ENCODE measurements at regions not wholly inside any gene's neighbourhood (a gene's known extent, or its start where the extent isn't known, plus 50 kb on each side); places are given as distances from the start of the nearest gene placed in this dataset.
A peak's percentile ranks its signal among the peaks of the same experiment; 100 is the strongest.
"Not testable (repeated sequence)": the region's sequence is repeated elsewhere in the genome, so short reads cannot be mapped to it uniquely, and the experiment has no call there.

DNA sequence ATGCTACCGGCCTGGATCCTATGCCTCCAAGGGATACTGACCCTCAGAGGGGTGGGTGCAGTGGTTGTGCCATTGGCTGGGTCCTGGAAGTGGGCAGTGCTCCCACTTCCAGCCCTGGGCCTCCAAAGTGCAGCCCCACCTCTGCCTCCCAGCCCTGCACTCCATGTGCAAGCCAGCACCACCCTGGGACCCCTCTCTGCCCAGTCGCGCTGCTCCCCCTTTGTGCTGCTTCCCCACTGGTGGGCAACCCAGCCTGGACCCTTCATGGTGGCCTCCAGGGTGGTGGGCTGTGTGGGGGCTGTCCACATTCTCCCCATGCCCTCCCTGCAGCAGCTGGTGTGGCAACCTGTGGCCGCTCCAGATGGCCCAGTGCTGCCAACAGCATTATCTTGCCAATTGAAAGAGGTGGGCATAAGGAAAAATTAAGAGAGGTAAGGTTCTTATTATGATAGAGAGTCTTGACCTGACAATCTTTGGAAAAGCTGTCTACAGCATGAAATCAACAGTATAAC, 309.7 kb downstream of the GUCY2F start:
- no peak for DNase-seq (ENCODE audit: low read depth)

- DNase-seq (ENCODE audit: low read depth), result peak; percentile 31
Observed at GRCh38 chrX:109155161-109155560, 326.7 kb downstream of the GUCY2F start.

GRCh38 chrX:109144173-109144572, 337.7 kb downstream of the GUCY2F start:
- DNase-seq (ENCODE audit: low read depth), result not testable (repeated sequence)

DNA sequence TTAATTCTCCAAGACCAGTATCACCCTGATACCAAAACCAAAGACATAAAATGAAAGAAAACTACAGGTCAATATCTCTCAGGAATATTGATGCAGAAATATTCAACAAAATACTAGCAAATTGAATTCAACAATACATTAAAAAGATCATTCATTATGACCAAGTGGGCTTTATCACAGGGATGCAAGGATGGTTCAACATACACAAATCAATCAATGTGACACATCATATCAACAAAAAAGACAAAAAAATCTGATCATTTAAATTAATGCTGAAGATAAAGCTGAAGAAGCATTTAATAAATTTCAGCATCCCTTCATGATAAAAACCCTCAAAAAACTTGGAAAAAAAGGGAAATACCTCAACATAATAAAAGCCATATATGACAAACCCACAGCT, 341.4 kb downstream of the GUCY2F start:
- DNase-seq (ENCODE audit: low read depth), result no peak

DNA sequence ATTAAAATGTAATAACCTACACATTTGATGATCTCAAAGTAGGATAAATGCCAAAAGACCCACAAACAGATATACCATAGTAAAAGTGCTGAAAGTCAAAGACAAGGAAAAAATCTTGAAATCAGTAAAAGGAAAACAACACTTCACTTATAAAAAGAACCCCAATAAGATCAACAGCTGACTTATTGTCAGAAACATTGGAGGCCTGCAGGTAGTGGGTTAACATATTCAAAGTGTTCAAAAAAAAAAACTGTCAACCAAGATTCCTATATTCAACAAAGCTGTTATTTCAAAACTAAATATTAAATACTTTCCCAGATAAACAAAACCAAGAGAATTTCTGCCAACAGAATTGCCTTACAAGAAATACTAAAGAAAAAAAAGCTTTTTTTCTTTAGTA, 347.1 kb downstream of the GUCY2F start:
- no peak for DNase-seq (ENCODE audit: low read depth)

DNA sequence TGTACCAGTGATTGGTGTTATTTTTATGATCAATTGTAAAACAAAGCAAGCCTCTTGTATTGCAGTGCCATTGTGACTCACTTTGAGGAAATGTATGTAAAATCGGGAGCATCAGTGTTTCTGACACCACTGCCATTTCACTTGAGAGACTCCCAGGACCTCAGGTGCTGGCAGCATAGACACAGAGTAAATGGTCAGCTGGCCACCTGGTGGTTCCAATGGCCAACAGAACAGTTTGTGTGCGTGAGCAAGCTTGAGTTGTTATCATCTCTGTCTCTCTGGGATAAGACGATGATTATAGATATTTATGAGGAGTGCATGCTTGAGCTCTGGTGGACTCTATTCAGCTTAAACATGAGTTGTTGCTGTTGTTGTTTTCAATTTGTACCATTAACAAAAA, 356.6 kb downstream of the GUCY2F start:
- DNase-seq (ENCODE audit: low read depth), result no peak

GRCh38 chrX:109089359-109089758, 353.0 kb upstream of the IRS4 start:
- no peak for DNase-seq (ENCODE audit: low read depth)

DNA sequence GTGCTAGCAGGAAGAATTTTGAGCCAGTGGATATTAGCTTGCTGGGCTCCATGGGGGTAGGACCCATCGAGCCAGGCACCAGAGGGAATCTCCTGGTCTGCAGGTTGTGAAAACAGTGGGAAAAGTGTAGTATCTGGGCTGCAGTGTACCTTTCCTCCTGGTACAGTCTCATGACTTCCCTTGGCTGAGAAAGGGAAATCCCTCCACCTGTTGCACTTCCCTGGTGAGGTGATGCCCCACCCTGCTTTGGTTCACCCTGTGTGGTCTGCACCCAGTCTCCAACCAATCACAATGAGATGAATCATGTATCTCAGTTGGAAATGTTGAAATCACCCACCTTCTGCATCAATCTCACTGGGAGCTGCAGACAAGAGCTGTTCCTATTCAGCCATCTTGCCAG, 341.4 kb upstream of the IRS4 start:
- DNase-seq (ENCODE audit: low read depth), result no peak

DNA sequence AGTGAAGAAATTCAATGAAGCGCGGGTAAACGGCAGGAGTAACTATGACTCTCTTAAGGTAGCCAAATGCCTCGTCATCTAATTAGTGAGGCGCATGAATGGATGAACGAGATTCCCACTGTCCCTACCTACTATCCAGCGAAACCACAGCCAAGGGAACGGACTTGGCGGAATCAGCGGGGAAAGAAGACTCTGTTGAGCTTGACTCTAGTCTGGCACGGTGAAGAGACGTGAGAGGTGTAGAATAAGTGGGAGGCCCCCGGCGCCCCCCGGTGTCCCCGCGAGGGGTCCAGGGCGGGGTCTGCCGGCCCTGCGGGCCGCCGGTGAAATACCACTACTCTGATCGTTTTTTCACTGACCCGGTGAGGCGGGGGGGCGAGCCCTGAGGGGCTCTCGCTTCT, 317.8 kb upstream of the IRS4 start:
- DNase-seq (ENCODE audit: low read depth), result peak; percentile 37

DNA sequence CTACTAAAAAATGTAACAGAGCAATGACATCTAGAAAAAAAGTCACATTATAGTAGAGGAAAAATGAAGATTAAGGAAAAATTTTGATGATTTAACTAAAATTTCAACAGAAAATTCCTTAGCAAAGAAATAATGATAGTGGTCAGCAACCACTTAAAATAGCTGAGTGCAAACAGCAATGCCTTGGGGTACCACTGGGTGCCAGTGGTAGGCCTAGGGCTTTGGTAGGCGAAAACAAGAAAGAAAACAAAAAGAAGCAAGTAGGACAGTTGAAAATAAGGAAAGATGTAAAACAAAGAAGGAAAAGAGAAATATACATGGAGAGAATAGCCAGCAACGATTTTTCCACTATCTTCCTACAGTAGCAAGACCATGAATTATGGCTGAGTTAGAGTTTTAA, 313.5 kb upstream of the IRS4 start:
- DNase-seq (ENCODE audit: low read depth), result no peak

GRCh38 chrX:109049416-109049815, 313.1 kb upstream of the IRS4 start:
- no peak for DNase-seq (ENCODE audit: low read depth)

DNA sequence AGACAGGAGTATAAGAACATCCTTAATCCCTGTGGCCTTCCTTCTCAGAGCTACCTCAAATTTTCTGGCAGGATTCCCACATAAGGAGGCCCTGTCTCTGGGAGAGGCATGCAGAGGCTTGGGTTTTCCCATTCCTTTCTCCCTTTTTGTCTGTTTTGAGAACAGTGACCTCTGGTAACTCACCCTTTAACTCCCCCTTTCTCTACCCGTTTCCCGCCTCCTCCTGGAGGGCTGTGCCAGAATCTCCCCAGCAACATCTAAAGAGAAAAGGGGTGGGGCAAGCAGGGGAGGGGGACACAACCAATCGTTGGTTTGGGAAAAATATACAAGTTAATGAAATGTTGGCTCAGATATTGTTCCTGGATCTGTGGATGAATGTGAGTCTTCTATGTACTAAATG, 303.7 kb upstream of the IRS4 start:
- no peak for DNase-seq (ENCODE audit: low read depth)

GRCh38 chrX:109036624-109037023, 300.3 kb upstream of the IRS4 start:
- DNase-seq (ENCODE audit: low read depth), result no peak

- no peak for DNase-seq (ENCODE audit: low read depth)
Observed at GRCh38 chrX:108993909-108994308, 257.5 kb upstream of the IRS4 start.

DNA sequence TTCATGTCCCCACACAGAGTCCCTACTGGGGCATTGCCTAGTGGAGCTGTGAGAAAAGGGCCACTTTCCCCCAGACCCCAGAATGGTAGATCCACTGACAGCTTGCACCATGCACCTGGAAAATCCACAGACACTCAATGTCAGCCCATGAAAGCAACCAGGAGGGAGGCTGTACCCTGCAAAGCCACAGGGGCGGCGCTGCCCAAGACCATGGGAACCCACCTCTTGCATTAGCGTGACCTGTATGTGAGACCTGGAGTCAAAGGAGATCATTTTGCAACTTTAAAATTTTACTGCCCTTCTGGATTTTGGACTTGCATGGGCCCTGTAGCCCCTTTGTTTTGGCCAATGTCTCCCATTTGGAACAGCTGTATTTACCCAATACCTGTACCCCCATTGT, 236.5 kb upstream of the IRS4 start:
- DNase-seq (ENCODE audit: low read depth), result not testable (repeated sequence)

DNA sequence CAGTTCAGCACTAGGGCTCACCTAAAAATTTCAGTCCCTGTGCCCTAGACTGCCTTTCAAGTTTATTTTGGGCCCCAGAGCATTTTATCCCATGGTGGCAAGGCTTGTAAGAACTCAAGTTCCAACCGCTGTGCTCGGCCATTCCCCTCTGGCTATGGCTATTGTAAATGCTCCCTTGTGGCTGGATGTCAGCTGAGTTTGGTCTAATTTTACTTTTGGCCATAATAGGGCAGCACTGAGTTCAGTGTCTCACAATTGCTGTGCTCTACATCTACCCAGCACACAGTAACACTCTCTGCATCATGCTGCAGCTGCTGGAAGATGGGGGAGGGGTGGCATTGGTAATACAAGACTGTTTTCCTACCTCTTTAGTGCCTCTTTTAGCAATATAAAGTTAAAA, 210.8 kb upstream of the IRS4 start:
- no peak for DNase-seq (ENCODE audit: low read depth)

- DNase-seq (ENCODE audit: low read depth), result no peak
Observed at GRCh38 chrX:108946531-108946930, 210.2 kb upstream of the IRS4 start.

DNA sequence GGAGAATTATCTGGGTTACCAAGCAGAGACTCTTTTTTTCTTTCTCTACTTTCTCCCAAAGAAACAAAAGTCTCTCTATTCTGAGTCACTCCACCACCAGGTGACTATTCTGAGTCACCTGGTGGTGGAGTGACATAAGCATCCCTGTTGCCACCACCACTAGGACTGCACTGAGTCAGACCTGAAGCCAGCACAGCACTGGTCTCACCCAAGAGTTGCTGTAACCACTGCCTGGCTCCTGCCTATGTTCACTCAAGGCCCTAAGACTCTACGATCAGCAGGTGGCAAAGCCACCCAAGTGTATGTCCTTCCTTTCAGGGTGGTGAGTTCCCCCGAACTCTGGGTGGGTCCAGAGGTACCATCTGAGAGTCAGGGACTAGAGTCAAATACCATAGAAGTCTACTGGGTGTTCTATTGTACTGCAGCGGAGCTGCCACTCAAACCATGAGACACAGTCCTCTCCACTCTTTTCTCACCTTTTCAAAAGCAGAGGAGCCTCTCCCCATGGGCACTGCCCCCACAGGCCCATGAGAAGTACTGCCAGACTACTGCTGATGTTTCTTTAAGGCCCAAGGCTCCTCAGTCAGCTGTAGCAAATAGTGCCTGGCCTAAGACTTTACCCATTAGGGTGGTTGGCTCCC, 209.6 kb upstream of the IRS4 start:
- DNase-seq (ENCODE audit: low read depth), result peak; percentile 24

GRCh38 chrX:108914791-108915190, 178.4 kb upstream of the IRS4 start:
- DNase-seq (ENCODE audit: low read depth), result no peak

DNA sequence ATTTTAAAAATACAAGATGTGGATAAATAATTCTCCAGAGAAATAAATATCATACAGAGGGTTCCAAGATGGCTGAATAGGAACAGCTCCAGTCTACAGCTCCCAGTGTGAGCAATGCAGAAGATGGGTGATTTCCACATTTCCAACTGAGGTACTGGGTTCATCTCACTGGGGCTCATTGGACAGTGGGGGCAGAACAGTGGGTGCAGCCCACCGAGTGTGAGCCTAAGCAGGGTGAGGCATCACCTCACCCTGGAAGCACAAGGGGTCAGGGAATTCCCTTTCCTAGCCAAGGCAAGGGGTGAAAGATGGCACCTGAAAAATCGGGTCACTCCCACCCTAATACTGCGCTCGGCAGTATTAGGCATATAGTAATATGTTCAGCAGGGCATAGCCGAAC, 167.5 kb upstream of the IRS4 start:
- not testable (repeated sequence) for DNase-seq (ENCODE audit: low read depth)

DNA sequence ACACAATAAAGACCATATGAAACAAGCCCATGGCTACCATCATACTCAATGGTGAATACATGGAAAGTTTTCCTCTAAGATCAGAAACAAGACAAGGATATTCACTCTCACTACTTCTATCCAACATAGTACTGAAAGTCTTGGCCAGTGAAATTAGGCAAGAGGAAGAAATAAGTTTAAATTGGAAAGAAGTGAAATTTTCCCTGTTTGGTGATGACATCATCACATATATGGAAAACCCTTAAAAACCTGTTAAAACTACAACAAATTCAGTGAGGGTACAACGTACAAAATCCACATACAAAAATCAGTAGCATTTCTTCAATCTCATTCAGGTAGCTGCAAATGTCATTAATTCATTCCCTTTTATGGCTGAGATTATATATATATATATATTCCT, 164.0 kb upstream of the IRS4 start:
- DNase-seq (ENCODE audit: low read depth), result no peak

GRCh38 chrX:108896349-108896748, 160.0 kb upstream of the IRS4 start:
- not testable (repeated sequence) for DNase-seq (ENCODE audit: low read depth)

DNA sequence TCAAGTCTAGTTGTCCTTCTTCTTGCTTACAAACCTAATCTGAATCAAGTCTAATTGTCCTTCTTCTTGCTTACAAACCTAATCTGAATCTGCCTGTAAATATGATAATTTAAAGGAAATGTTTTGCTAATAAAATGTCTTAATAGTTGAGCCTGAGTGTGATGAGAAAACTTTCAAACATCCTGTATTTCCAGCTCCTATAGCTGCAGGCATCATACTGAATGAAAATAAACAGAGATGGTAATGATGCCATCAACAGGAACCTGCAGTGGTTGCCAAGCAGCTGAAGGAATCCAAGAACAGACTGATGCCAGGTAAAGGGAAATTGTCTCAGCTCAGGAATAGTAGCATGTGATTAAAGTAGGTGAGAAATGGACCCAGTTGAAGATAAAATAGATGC, 156.1 kb upstream of the IRS4 start:
- no peak for DNase-seq (ENCODE audit: low read depth)

GRCh38 chrX:108875548-108875947, 139.2 kb upstream of the IRS4 start:
- DNase-seq (ENCODE audit: low read depth), result no peak

Measured in HT1080 (cell line).